ENCODE measurements at regions not wholly inside any gene's neighbourhood (a gene's known extent, or its start where the extent isn't known, plus 50 kb on each side); places are given as distances from the start of the nearest gene placed in this dataset.

DNA sequence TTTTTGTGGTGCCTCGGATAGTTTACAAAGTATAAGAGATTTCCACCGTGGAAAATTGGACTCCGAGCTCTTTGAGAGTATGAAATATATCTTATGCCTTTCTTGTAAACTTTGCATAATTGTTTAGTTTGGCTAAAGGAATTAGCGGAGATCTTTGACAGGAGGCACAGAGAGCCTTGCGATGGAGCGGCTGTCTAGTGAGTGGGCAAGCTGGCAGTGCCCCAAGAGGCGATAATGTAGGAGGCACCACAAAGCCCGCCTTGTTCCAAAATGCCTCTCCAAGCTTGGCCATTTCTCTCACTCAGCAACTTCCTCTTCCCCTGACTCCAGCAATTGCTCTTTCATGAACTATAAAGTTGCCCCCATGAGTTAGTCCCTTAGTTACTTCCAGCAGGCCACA lies 270.1 kb upstream of the PRICKLE1 start:
- TF ChIP-seq POLR2AphosphoS5 (IDR thresholded peaks at IDR 0.05; ENCODE audit: insufficient read depth in 1 of 2, low read depth in 1 of 2), result no peak
- TF ChIP-seq, protein P1, sequence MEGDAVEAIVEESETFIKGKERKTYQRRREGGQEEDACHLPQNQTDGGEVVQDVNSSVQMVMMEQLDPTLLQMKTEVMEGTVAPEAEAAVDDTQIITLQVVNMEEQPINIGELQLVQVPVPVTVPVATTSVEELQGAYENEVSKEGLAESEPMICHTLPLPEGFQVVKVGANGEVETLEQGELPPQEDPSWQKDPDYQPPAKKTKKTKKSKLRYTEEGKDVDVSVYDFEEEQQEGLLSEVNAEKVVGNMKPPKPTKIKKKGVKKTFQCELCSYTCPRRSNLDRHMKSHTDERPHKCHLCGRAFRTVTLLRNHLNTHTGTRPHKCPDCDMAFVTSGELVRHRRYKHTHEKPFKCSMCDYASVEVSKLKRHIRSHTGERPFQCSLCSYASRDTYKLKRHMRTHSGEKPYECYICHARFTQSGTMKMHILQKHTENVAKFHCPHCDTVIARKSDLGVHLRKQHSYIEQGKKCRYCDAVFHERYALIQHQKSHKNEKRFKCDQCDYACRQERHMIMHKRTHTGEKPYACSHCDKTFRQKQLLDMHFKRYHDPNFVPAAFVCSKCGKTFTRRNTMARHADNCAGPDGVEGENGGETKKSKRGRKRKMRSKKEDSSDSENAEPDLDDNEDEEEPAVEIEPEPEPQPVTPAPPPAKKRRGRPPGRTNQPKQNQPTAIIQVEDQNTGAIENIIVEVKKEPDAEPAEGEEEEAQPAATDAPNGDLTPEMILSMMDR (IDR thresholded peaks at IDR 0.05), result no peak

Data from vagina (tissue), 2 donors.